HCT116 (cell line): ENCODE measurements at regions not wholly inside any gene's neighbourhood (a gene's known extent, or its start where the extent isn't known, plus 50 kb on each side); places are given as distances from the start of the nearest gene placed in this dataset.

ENCODE experiments used
- ATAC-seq: fragments of 200-7000 bp; cut with Tn5 transposase; 2 replicates; pipeline ENCODE4 v1.9.1; 2020; ENCODE audit warnings: mild to moderate bottlenecking, moderate library complexity
- BruUV-seq: library from RNA; stranded (reverse); fragments of 400-500 nt; replicated peaks from 2 replicates; lab custom pipeline; 2021; lab: Mats Ljungman, UMichigan
- CTCF ChIA-PET: fragments of 300-600 bp; sonication (Branson Sonifier 250); formaldehyde crosslinking; loops from one replicate; lab custom pipeline; 2021; ENCODE audit warnings: antibody characterized with exemption; lab: Charles Lee
- POLR2A ChIA-PET: fragments of 300-600, 350-600 bp; sonication (Branson Sonifier 250); formaldehyde crosslinking; loops from one replicate; lab custom pipeline; 2021; ENCODE audit warnings: antibody characterized with exemption; lab: Charles Lee
- RAD21 ChIA-PET, 2 experiments: fragments of 300-600 bp; sonication (Branson Sonifier 250); formaldehyde crosslinking; loops; one replicate each; lab custom pipeline; 2023; ENCODE audit warnings: low total read pairs in 2 of 2; ENCODE audit not compliant: uncharacterized antibody in 2 of 2, unreplicated experiment in 2 of 2, low non-redundant PET in 1 of 2; lab: Charles Lee
- DNase-seq: peaks from one replicate; pipeline ENCODE4 v3.0.0-alpha.2; 2010; ENCODE audit warnings: low read depth, low spot score
- H2AFZ ChIP-seq: fragments of 200-600 bp; shearing (Covaris generic), sonication (generic); 2 replicates; pipeline ENCODE4 v1.6.1; 2017; ENCODE audit warnings: low read depth, mixed run types, mixed read lengths, antibody characterized with exemption, low read length; ENCODE audit not compliant: poor library complexity, severe bottlenecking
- H3K27ac ChIP-seq: 2 replicates; pipeline ENCODE4 v1.5.1; 2012; ENCODE audit warnings: low read depth, low read length
- H3K27me3 ChIP-seq: fragments of 200-600 bp; sonication (generic); 2 replicates; pipeline ENCODE4 v1.6.1; 2016; ENCODE audit warnings: mixed run types, low read length, mixed read lengths; ENCODE audit not compliant: insufficient read depth
- H3K36me3 ChIP-seq, 2 experiments: fragments of 200-500 bp in 1 of 2; fragments of 200-600 bp in 1 of 2; sonication (Bioruptor generic) in 1 of 2; sonication (generic) in 1 of 2; 2 replicates each; pipeline versions ENCODE4 v1.5.1 to v1.6.1; 2014 to 2016; ENCODE audit warnings: low read length in 2 of 2, inconsistent platforms in 1 of 2, mixed read lengths in 1 of 2, mixed run types in 1 of 2; ENCODE audit not compliant: insufficient read depth in 2 of 2, control insufficient read depth in 1 of 2
- H3K4me1 ChIP-seq, 2 experiments: fragments of 200-600 bp in 1 of 2; sonication (generic) in 1 of 2; 2 replicates each; pipeline versions ENCODE4 v1.5.1 to v1.6.1; 2012 to 2017; ENCODE audit warnings: low read length in 2 of 2, inconsistent platforms in 1 of 2, mild to moderate bottlenecking in 1 of 2, mixed read lengths in 1 of 2, mixed run types in 1 of 2, moderate library complexity in 1 of 2; ENCODE audit not compliant: insufficient read depth in 2 of 2, control insufficient read depth in 1 of 2
- H3K4me2 ChIP-seq: fragments of 200-600 bp; sonication (generic); 2 replicates; pipeline ENCODE4 v1.6.1; 2017; ENCODE audit warnings: mixed run types, low read length, mixed read lengths
- H3K4me3 ChIP-seq, 2 experiments: fragments of 200-600 bp in 1 of 2; sonication (generic) in 1 of 2; replicated peaks in 1 of 2; 2 replicates each; pipeline ENCODE4 v1.5.1; 2011 to 2016; ENCODE audit warnings: low read length in 2 of 2, control low read depth in 1 of 2, low read depth in 1 of 2, mild to moderate bottlenecking in 1 of 2, mixed read lengths in 1 of 2, mixed run types in 1 of 2
- H3K79me2 ChIP-seq: fragments of 200-600 bp; sonication (generic); 2 replicates; pipeline ENCODE4 v1.6.1; 2017; ENCODE audit warnings: mild to moderate bottlenecking, mixed run types, low read length, moderate library complexity, mixed read lengths; ENCODE audit not compliant: insufficient read depth
- H3K9ac ChIP-seq: fragments of 200-600 bp; sonication (generic); 2 replicates; pipeline ENCODE4 v1.6.1; 2016; ENCODE audit warnings: low read length, mixed read lengths
- H3K9me2 ChIP-seq: fragments of 200-600 bp; sonication (generic), shearing (Covaris generic); 2 replicates; pipeline ENCODE4 v1.6.1; 2017; ENCODE audit warnings: mixed run types, mild to moderate bottlenecking, moderate library complexity; ENCODE audit not compliant: insufficient read depth
- H3K9me3 ChIP-seq, 2 experiments: fragments of 200-500 bp in 1 of 2; fragments of 200-600 bp in 1 of 2; sonication (Bioruptor generic) in 1 of 2; sonication (generic) in 1 of 2; 2 replicates each; pipeline ENCODE4 v1.6.1; 2014 to 2017; ENCODE audit warnings: low read length in 2 of 2, mixed read lengths in 2 of 2, inconsistent platforms in 1 of 2, low read depth in 1 of 2, mild to moderate bottlenecking in 1 of 2, mixed run types in 1 of 2, moderate library complexity in 1 of 2; ENCODE audit not compliant: control insufficient read depth in 1 of 2, insufficient read depth in 1 of 2
- H4K20me1 ChIP-seq: fragments of 200-600 bp; sonication (generic), shearing (Covaris generic); 2 replicates; pipeline ENCODE4 v1.6.1; 2017; ENCODE audit warnings: mixed run types, mild to moderate bottlenecking, moderate library complexity; ENCODE audit not compliant: insufficient read depth
- CEBPB ChIP-seq: IDR thresholded peaks from 2 replicates; pipeline ENCODE4 v1.6.1; 2012; ENCODE audit warnings: low read depth
- ELF1 ChIP-seq: IDR thresholded peaks from 2 replicates; pipeline ENCODE4 v1.6.1; 2012; ENCODE audit warnings: low read depth, borderline replicate concordance
- EZH2phosphoT487 ChIP-seq: fragments of 200-600 bp; IDR thresholded peaks from 2 replicates; pipeline ENCODE4 v1.6.1; 2018; ENCODE audit warnings: antibody characterized with exemption, borderline replicate concordance
- JUND ChIP-seq: IDR thresholded peaks from 2 replicates; pipeline ENCODE4 v1.6.1; 2012
- SIN3A ChIP-seq: IDR thresholded peaks from 2 replicates; pipeline ENCODE4 v1.6.1; 2012; ENCODE audit warnings: low read depth
- SP1 ChIP-seq: IDR thresholded peaks from 2 replicates; pipeline ENCODE4 v1.6.1; 2012; ENCODE audit warnings: low read depth
- SRF ChIP-seq: IDR thresholded peaks from 2 replicates; pipeline ENCODE4 v1.6.1; 2012; ENCODE audit warnings: low read depth
- TCF7L2 ChIP-seq: IDR thresholded peaks from 2 replicates; pipeline ENCODE4 v1.7.0; 2011; ENCODE audit warnings: borderline replicate concordance, inconsistent platforms; ENCODE audit not compliant: insufficient read depth, insufficient read length; ENCODE audit errors: extremely low read depth
- YY1 ChIP-seq: IDR thresholded peaks from 2 replicates; pipeline ENCODE4 v1.6.1; 2011; ENCODE audit warnings: low read length, low read depth, moderate library complexity, mild to moderate bottlenecking; ENCODE audit not compliant: insufficient replicate concordance; ENCODE audit errors: extremely low read depth
- ZFX ChIP-seq: fragments of 450-650 bp; IDR thresholded peaks from 2 replicates; pipeline ENCODE4 v1.6.1; 2017
- intact Hi-C: fragments of 100-400 bp; cut with micrococcal nuclease; formaldehyde crosslinking; loops from 2 replicates; pipeline ENCODE4 v1.10.0; 2022
- TF ChIP-seq, protein P1 (sequence below): IDR thresholded peaks from 2 replicates; pipeline ENCODE4 v1.6.1; 2012
- TF ChIP-seq, protein P2 (sequence below): IDR thresholded peaks from 2 replicates; pipeline ENCODE4 v1.6.1; 2012; ENCODE audit warnings: low read depth

DNA sequence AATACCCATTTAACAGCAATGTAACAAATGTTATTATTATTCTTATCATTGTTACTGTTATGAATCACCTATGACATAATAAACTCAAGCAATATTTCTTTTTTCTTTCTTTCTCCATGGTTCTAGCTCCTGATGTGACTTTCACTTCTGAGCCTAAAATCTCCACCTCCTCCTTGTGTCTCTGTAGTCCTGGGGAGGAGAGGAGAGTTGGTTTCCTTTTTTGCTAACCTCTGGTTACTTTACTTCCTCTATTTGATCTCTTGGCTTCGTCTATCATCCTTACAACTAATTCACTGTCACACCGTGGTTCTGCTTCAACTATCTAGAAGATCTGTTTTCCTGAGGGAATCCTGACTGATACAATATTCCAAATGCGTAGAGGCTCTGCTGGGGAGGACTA lies 456.6 kb downstream of the VRK1 start (continued):
- TF ChIP-seq JUND (no peak), ELF1 (no peak), SP1 (no peak), SIN3A (no peak), SRF (no peak), EZH2phosphoT487 (no peak), CEBPB (no peak)
- TF ChIP-seq, protein P1, sequence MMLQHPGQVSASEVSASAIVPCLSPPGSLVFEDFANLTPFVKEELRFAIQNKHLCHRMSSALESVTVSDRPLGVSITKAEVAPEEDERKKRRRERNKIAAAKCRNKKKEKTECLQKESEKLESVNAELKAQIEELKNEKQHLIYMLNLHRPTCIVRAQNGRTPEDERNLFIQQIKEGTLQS = no peak
- TF ChIP-seq, protein P2, sequence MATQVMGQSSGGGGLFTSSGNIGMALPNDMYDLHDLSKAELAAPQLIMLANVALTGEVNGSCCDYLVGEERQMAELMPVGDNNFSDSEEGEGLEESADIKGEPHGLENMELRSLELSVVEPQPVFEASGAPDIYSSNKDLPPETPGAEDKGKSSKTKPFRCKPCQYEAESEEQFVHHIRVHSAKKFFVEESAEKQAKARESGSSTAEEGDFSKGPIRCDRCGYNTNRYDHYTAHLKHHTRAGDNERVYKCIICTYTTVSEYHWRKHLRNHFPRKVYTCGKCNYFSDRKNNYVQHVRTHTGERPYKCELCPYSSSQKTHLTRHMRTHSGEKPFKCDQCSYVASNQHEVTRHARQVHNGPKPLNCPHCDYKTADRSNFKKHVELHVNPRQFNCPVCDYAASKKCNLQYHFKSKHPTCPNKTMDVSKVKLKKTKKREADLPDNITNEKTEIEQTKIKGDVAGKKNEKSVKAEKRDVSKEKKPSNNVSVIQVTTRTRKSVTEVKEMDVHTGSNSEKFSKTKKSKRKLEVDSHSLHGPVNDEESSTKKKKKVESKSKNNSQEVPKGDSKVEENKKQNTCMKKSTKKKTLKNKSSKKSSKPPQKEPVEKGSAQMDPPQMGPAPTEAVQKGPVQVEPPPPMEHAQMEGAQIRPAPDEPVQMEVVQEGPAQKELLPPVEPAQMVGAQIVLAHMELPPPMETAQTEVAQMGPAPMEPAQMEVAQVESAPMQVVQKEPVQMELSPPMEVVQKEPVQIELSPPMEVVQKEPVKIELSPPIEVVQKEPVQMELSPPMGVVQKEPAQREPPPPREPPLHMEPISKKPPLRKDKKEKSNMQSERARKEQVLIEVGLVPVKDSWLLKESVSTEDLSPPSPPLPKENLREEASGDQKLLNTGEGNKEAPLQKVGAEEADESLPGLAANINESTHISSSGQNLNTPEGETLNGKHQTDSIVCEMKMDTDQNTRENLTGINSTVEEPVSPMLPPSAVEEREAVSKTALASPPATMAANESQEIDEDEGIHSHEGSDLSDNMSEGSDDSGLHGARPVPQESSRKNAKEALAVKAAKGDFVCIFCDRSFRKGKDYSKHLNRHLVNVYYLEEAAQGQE = no peak

- DNase-seq (no peak), ATAC-seq (no peak)
- Histone ChIP-seq H4K20me1 (no peaks in the 10 kb centered on the region), H3K9ac (no peak overlapping the region), H2AFZ (no peak overlapping the region), H3K36me3 (no peaks in the 10 kb centered on the region), H3K9me2 (no peaks in the 10 kb centered on the region), H3K4me2 (no peak overlapping the region), H3K27ac (no peak overlapping the region), H3K4me1 (peaks cover 18 to 34% of the 10 kb centered on the region in 2 experiments), H3K9me3 (no peaks in the 10 kb centered on the region), H3K4me3 (no peak overlapping the region), H3K79me2 (no peaks in the 10 kb centered on the region), H3K27me3 (no peaks in the 10 kb centered on the region)
- BruUV-seq = no TSS peak
- CTCF ChIA-PET = no interaction called here
- intact Hi-C loops = no loop called here
- POLR2A ChIA-PET = no interaction called here
- RAD21 ChIA-PET = no interaction called here
- TF ChIP-seq, protein P1 = no peak
- TF ChIP-seq TCF7L2 (no peak), ZFX (no peak), YY1 (no peak), SP1 (no peak), JUND (no peak)
- TF ChIP-seq, protein P2 = no peak
Observed at GRCh38 chr14:97262336-97262735, 465.2 kb downstream of the VRK1 start.
